ENCODE measurements at regions not wholly inside any gene's neighbourhood (a gene's known extent, or its start where the extent isn't known, plus 50 kb on each side); places are given as distances from the start of the nearest gene placed in this dataset.

GRCh38 chr3:6671363-6671762 lies 189.6 kb upstream of the GRM7 start:
- Histone ChIP-seq H3K36me3 (ENCODE audit: control insufficient read depth in 2 of 2, extremely low read depth in 1 of 2, insufficient read depth in 2 of 2, low read length in 2 of 2) (no peaks in the 10 kb centered on the region), H3K4me1 (ENCODE audit: control insufficient read depth, extremely low read depth, insufficient read depth, low read length) (no peaks in the 10 kb centered on the region), H3K27me3 (ENCODE audit: control insufficient read depth in 2 of 2, insufficient read depth in 2 of 2, low read length in 2 of 2) (no peaks in the 10 kb centered on the region), H3K27ac (ENCODE audit: insufficient read depth, low read depth, low read length) (no peak overlapping the region), H3K4me3 (replicated peaks in 1 of 3; ENCODE audit: insufficient read depth in 1 of 3, low read depth in 1 of 3, low read length in 3 of 3) (no peak overlapping the region), H3K9me1 (replicated peaks; ENCODE audit: control insufficient read depth, extremely low read depth, insufficient read depth, low read length) (no peaks in the 10 kb centered on the region), H2AFZ (ENCODE audit: low read depth, low read length) (no peak overlapping the region), H3K9me3 (replicated peaks; ENCODE audit: control insufficient read depth, insufficient read depth, low read length) (peaks cover 2% of the 10 kb centered on the region), H3K9ac (replicated peaks; ENCODE audit: extremely low read depth, insufficient read depth, low read length) (no peak overlapping the region), H3K4me2 (ENCODE audit: insufficient read depth, low read length) (no peak overlapping the region), H3K79me2 (ENCODE audit: control insufficient read depth, insufficient read depth, low read length) (no peaks in the 10 kb centered on the region), H4K20me1 (replicated peaks; ENCODE audit: control insufficient read depth, extremely low read depth, insufficient read depth, low read length) (no peaks in the 10 kb centered on the region)
- dilution Hi-C loops (cut with MboI; ENCODE audit: extremely low pct_ligation_motif_present, low sequenced_read_pairs) (no loop called here), intact Hi-C loops (cut with micrococcal nuclease) (no loop called here)
- ChIA-PET CTCF (no interaction called here), POLR2A (no interaction called here)
- no peak for FAIRE-seq
- no peak for DNase-seq (ENCODE audit: low read depth, low spot score)
- TF ChIP-seq FOS (IDR thresholded peaks at IDR 0.05; ENCODE audit: borderline replicate concordance, insufficient read depth, low read length) (no peak), CTCF (IDR thresholded peaks at IDR 0.05; ENCODE audit: extremely low read depth in 1 of 2, insufficient read depth in 1 of 2, low read depth in 1 of 2, low read length in 2 of 2) (no peak), JUN (IDR thresholded peaks at IDR 0.05; ENCODE audit: borderline replicate concordance, insufficient read depth, insufficient read length, low read depth) (no peak), POLR2A (IDR thresholded peaks at IDR 0.05; ENCODE audit: low read depth, low read length) (no peak), MYC (IDR thresholded peaks at IDR 0.05; ENCODE audit: low read depth, low read length) (no peak), POLR2AphosphoS5 (IDR thresholded peaks at IDR 0.05; ENCODE audit: insufficient read depth, low read depth, low read length) (no peak), GATA2 (IDR thresholded peaks at IDR 0.05; ENCODE audit: insufficient read depth, insufficient read length, low read depth, low read length) (no peak), EZH2 (IDR thresholded peaks at IDR 0.05; ENCODE audit: borderline replicate concordance, low read depth, low read length, severe bottlenecking) (no peak)
- no TSS peak for BruUV-seq (replicated peaks)

Measured in endothelial cell of umbilical vein (primary cell).